GM12865 (cell line): ENCODE measurements at regions not wholly inside any gene's neighbourhood (a gene's known extent, or its start where the extent isn't known, plus 50 kb on each side); places are given as distances from the start of the nearest gene placed in this dataset.

Source experiments
- DNase-seq: peaks from one replicate; pipeline ENCODE4 v3.0.0; 2010; ENCODE audit warnings: low read depth
- H3K4me3 ChIP-seq: 2 replicates; pipeline ENCODE4 v1.5.1; 2011; ENCODE audit warnings: mild to moderate bottlenecking, low read depth, low read length, control low read depth
- TF ChIP-seq, protein P1 (sequence below): IDR thresholded peaks from 2 replicates; pipeline ENCODE4 v1.5.1; 2011; ENCODE audit warnings: low read length, control low read depth, low read depth, inconsistent platforms; ENCODE audit not compliant: insufficient read depth; ENCODE audit errors: missing control alignments

- TF ChIP-seq, protein P1, sequence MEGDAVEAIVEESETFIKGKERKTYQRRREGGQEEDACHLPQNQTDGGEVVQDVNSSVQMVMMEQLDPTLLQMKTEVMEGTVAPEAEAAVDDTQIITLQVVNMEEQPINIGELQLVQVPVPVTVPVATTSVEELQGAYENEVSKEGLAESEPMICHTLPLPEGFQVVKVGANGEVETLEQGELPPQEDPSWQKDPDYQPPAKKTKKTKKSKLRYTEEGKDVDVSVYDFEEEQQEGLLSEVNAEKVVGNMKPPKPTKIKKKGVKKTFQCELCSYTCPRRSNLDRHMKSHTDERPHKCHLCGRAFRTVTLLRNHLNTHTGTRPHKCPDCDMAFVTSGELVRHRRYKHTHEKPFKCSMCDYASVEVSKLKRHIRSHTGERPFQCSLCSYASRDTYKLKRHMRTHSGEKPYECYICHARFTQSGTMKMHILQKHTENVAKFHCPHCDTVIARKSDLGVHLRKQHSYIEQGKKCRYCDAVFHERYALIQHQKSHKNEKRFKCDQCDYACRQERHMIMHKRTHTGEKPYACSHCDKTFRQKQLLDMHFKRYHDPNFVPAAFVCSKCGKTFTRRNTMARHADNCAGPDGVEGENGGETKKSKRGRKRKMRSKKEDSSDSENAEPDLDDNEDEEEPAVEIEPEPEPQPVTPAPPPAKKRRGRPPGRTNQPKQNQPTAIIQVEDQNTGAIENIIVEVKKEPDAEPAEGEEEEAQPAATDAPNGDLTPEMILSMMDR = no peak
- no peak for DNase-seq
- no peak overlapping the region for H3K4me3 ChIP-seq
Measured at GRCh38 chr5:154115291-154115690, 75.2 kb upstream of the GALNT10 start.

GRCh38 chr5:154117050-154117449, 73.5 kb upstream of the GALNT10 start:
- TF ChIP-seq, protein P1 = no peak
- no peak for DNase-seq
- no peak overlapping the region for H3K4me3 ChIP-seq

DNA sequence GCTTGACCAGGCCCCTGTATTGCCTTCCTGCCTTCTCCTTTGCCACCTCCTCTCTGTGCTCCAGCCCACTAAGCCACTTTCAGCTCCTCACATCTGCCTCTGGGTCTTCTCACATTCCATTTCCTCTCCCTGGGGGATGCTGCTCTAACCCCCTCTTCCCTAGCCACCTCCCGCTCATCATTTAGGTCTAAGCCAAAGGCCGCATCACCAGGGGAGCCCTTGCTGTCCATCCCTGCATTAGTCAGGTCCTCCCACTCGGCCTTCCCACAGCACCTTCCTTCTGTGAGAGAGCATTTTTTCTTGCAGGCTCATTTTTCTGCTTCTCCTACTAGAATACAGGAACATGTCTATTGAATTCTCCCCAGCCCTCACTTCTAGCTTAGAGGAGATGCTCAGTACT, 72.6 kb upstream of the GALNT10 start:
- no peak overlapping the region for H3K4me3 ChIP-seq
- TF ChIP-seq, protein P1 = no peak
- no peak for DNase-seq

- TF ChIP-seq, protein P1 = no peak
- no peak overlapping the region for H3K4me3 ChIP-seq
- no peak for DNase-seq
Measured at GRCh38 chr5:154118385-154118784, 72.1 kb upstream of the GALNT10 start.

- TF ChIP-seq, protein P1 = no peak
- DNase-seq = no peak
- H3K4me3 ChIP-seq = no peak overlapping the region
Measured at GRCh38 chr5:154118893-154119336, 71.6 kb upstream of the GALNT10 start.

DNA sequence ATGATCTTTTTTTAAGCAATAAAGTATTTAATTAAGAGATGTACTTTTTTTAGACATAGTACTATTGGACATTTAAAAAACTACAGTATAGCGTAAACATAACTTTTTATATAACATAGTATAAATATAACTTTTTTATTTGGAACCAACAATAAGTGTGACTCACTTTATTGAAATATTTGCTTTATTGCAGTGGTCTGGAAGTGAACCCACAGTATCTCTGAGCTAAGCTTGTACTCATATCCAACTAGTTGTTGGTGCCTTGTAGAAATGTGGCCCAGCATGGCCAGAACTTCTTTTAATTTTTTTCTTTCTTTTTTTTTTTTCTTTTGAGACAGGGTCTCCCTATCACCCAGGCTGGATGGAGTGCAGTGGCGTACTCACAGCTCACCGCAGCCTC, 61.5 kb upstream of the GALNT10 start:
- no peak overlapping the region for H3K4me3 ChIP-seq
- no peak for DNase-seq
- TF ChIP-seq, protein P1 = no peak

GRCh38 chr5:154129921-154130320, 60.6 kb upstream of the GALNT10 start:
- H3K4me3 ChIP-seq = no peak overlapping the region
- TF ChIP-seq, protein P1 = no peak
- DNase-seq = no peak
